Naive B cell (primary cell): ENCODE measurements at regions not wholly inside any gene's neighbourhood (a gene's known extent, or its start where the extent isn't known, plus 50 kb on each side); places are given as distances from the start of the nearest gene placed in this dataset.

Experiments
- ATAC-seq, 2 donors: fragments of 150-1000 bp; cut with Tn5 transposase; 2 replicates each; pipeline ENCODE4 v1.10.0; 2021; ENCODE audit warnings: low read depth in 2 of 2, mild to moderate bottlenecking in 2 of 2, moderate library complexity in 2 of 2
- DNase-seq: peaks from one replicate; pipeline ENCODE4 v3.0.0; 2022
- H3K27ac Mint-ChIP-seq, 6 donors: one replicate each; pipeline ENCODE4 v1.8.0; 2020 to 2022; ENCODE audit warnings: mild to moderate bottlenecking in 6 of 6, mixed read lengths in 6 of 6, moderate library complexity in 5 of 6, inconsistent platforms in 2 of 6
- H3K27me3 Mint-ChIP-seq, 3 donors: one replicate each; pipeline ENCODE4 v1.8.0; 2021 to 2022; ENCODE audit warnings: mixed read lengths in 3 of 3, mild to moderate bottlenecking in 1 of 3
- H3K36me3 Mint-ChIP-seq, 2 donors: one replicate each; pipeline ENCODE4 v1.8.0; 2020 to 2022; ENCODE audit warnings: mixed read lengths in 2 of 2, inconsistent platforms in 1 of 2, mild to moderate bottlenecking in 1 of 2
- H3K4me1 Mint-ChIP-seq, 3 donors: one replicate each; pipeline ENCODE4 v1.8.0; 2020 to 2022; ENCODE audit warnings: mixed read lengths in 3 of 3, inconsistent platforms in 1 of 3, mild to moderate bottlenecking in 1 of 3, moderate library complexity in 1 of 3
- H3K4me3 Mint-ChIP-seq, 8 donors: one replicate each; pipeline ENCODE4 v1.8.0; 2020 to 2022; ENCODE audit warnings: mild to moderate bottlenecking in 8 of 8, mixed read lengths in 8 of 8, moderate library complexity in 8 of 8, inconsistent platforms in 2 of 8
- H3K9me3 Mint-ChIP-seq, 7 donors: one replicate each; pipeline ENCODE4 v1.8.0; 2020 to 2022; ENCODE audit warnings: mixed read lengths in 7 of 7, mild to moderate bottlenecking in 5 of 7, inconsistent platforms in 2 of 7, moderate library complexity in 1 of 7

GRCh38 chr20:22471156-22471836 lies 113.1 kb downstream of the FOXA2 start:
- H3K9me3 Mint-ChIP-seq: peaks cover 5 to 16% (median 8%) of the 10 kb centered on the region in 7 donors
- peaks cover 0 to 8% of the 10 kb centered on the region in 2 donors for H3K36me3 Mint-ChIP-seq
- no peaks in the 10 kb centered on the region for H3K4me1 Mint-ChIP-seq
- no peak overlapping the region for H3K4me3 Mint-ChIP-seq
- ATAC-seq (no peak), DNase-seq (no peak)
- H3K27ac Mint-ChIP-seq: no peak overlapping the region
- H3K27me3 Mint-ChIP-seq: peaks cover 2 to 16% (median 13%) of the 10 kb centered on the region in 3 donors

DNA sequence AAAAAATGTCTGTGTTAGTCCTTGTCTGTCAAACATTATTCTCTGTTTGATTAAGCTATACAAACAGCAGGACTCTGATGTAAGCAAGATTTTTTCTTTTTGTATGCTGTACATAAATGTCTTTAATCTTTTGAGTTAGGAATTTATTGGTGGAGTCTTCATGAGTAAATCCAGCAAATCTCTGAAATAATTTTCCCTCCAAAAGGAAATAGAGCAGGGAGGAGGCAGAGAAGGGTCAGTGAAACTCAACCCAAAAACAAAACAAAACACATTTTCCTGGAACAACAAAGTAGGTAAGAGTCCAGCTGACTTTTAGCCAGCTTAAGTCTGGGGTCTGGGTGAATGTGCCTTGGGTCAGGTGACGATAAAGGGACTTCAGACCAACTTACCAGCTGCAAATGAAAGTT lies 113.7 kb downstream of the FOXA2 start:
- H3K4me3 Mint-ChIP-seq: no peak overlapping the region
- no peak for DNase-seq
- H3K9me3 Mint-ChIP-seq: peaks cover 5 to 15% (median 8%) of the 10 kb centered on the region in 7 donors
- H3K36me3 Mint-ChIP-seq: peaks cover 0 to 8% of the 10 kb centered on the region in 2 donors
- H3K27ac Mint-ChIP-seq: no peak overlapping the region
- ATAC-seq: no peak
- peaks cover 0 to 21% (median 13%) of the 10 kb centered on the region in 3 donors for H3K27me3 Mint-ChIP-seq
- H3K4me1 Mint-ChIP-seq: no peaks in the 10 kb centered on the region

- Mint-ChIP-seq H3K9me3 (peaks cover 0 to under 1% (median 0%) of the 10 kb centered on the region in 7 donors), H3K27me3 (peaks cover 22 to 41% (median 35%) of the 10 kb centered on the region in 3 donors), H3K36me3 (no peaks in the 10 kb centered on the region), H3K4me1 (no peaks in the 10 kb centered on the region), H3K4me3 (no peak overlapping the region), H3K27ac (no peak overlapping the region)
- ATAC-seq (no peak), DNase-seq (no peak)
Observed at GRCh38 chr20:22466447-22467171, 117.8 kb downstream of the FOXA2 start.

GRCh38 chr20:22465622-22466446 lies 118.5 kb downstream of the FOXA2 start:
- H3K4me3 Mint-ChIP-seq: no peak overlapping the region
- no peaks in the 10 kb centered on the region for H3K4me1 Mint-ChIP-seq
- peaks cover 25 to 46% (median 37%) of the 10 kb centered on the region in 3 donors for H3K27me3 Mint-ChIP-seq
- H3K27ac Mint-ChIP-seq: no peak overlapping the region
- H3K36me3 Mint-ChIP-seq: no peaks in the 10 kb centered on the region
- DNase-seq (no peak), ATAC-seq (no peak)
- H3K9me3 Mint-ChIP-seq: no peaks in the 10 kb centered on the region

DNA sequence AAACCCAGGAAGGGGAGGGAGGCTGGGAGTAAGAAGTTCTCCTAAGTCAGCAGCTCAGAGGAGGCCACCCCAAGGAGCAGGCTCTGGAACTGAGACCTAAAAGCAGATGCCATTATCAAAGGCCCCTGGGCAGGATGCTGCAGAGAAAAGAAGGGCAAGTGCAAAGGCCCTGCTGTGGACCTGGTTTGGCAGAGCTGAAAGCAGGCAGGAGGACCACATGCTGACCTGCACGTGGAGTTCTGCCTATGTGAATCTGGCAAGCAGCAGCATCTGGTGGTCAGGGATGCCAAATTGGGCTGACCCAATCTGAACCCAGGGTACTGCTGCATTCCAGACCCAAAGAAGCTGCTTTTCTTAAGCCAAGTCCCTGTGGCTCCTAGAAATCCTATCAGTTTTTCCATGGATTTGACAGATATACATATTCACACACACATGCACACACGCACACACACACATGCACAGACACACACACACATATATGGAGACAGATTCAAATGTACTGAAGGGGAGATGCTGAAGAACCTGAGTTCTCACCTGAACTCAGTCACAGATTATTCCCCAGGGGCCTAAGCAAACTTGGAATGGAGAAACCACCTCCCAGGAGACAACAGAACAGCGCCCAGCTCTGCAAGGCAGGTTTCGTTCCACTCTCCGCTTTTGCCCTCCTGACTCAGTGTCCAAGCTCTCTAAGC lies 119.9 kb downstream of the FOXA2 start:
- ATAC-seq (no peak), DNase-seq (no peak)
- no peaks in the 10 kb centered on the region for H3K4me1 Mint-ChIP-seq
- no peak overlapping the region for H3K4me3 Mint-ChIP-seq
- no peaks in the 10 kb centered on the region for H3K36me3 Mint-ChIP-seq
- peaks cover 27 to 47% (median 37%) of the 10 kb centered on the region in 3 donors for H3K27me3 Mint-ChIP-seq
- H3K27ac Mint-ChIP-seq: no peak overlapping the region
- H3K9me3 Mint-ChIP-seq: no peaks in the 10 kb centered on the region

GRCh38 chr20:22462975-22463914 lies 121.1 kb downstream of the FOXA2 start:
- Mint-ChIP-seq H3K9me3 (no peaks in the 10 kb centered on the region), H3K4me1 (no peaks in the 10 kb centered on the region), H3K36me3 (no peaks in the 10 kb centered on the region), H3K27ac (peak overlapping the region in 1 of 6 donors; percentile 39), H3K4me3 (no peak overlapping the region), H3K27me3 (peaks cover 27 to 50% (median 37%) of the 10 kb centered on the region in 3 donors)
- no peak for ATAC-seq
- DNase-seq: no peak

DNA sequence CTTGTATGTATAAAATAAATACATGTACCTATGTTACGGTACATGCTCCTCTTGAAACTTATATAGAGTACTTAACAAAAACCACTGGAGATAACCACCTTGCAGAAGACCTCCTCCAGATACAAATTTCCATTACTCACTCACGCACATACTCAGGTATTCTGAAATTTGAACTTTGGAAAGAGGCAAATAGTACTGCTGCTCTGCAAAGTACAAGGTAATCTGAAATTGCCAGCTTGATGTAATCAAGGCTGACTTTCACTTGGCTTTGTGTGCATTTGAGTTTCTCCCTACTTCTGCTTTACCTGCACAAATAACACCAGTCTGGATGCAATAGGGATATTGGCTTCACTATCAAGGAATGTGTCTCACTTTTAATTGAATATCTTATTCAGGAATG lies 123.6 kb downstream of the FOXA2 start:
- Mint-ChIP-seq H3K27me3 (peaks cover 35 to 38% (median 37%) of the 10 kb centered on the region in 3 donors), H3K4me3 (no peak overlapping the region)

DNA sequence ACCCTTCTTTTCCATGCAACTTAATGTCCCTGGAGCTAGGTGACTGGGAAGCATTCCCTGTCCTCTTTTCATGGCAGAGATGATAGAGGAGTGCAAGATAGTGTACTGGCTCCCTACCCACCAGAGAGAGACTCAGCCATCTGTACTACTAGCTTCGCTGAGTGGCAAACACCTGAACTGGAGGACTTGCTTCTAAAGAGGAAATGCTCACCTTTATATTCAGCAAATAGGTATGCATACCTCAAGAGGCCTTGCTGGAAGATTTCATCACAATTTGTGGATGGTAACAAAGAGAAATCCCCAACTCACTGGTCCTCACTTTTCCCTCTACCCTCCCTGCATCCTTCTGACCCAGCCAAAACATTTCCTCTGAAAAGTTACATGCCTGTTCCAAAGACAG lies 124.1 kb downstream of the FOXA2 start:
- H3K4me3 Mint-ChIP-seq: no peak overlapping the region
- no peaks in the 10 kb centered on the region for H3K4me1 Mint-ChIP-seq
- no peak for ATAC-seq
- no peaks in the 10 kb centered on the region for H3K36me3 Mint-ChIP-seq
- no peaks in the 10 kb centered on the region for H3K9me3 Mint-ChIP-seq
- DNase-seq: no peak
- peaks cover 31 to 32% (median 32%) of the 10 kb centered on the region in 3 donors for H3K27me3 Mint-ChIP-seq
- no peak overlapping the region for H3K27ac Mint-ChIP-seq

More for the DNA sequence above, 123.6 kb downstream of the FOXA2 start:
- Mint-ChIP-seq H3K27ac (no peak overlapping the region), H3K36me3 (no peaks in the 10 kb centered on the region), H3K9me3 (no peaks in the 10 kb centered on the region), H3K4me1 (no peaks in the 10 kb centered on the region)
- ATAC-seq (no peak), DNase-seq (no peak)

GRCh38 chr20:22459754-22460153 lies 124.6 kb downstream of the FOXA2 start:
- Mint-ChIP-seq H3K4me1 (no peaks in the 10 kb centered on the region), H3K27me3 (peaks cover 27 to 32% (median 28%) of the 10 kb centered on the region in 3 donors), H3K36me3 (no peaks in the 10 kb centered on the region), H3K4me3 (no peak overlapping the region), H3K9me3 (no peaks in the 10 kb centered on the region), H3K27ac (no peak overlapping the region)
- DNase-seq (no peak), ATAC-seq (no peak)

DNA sequence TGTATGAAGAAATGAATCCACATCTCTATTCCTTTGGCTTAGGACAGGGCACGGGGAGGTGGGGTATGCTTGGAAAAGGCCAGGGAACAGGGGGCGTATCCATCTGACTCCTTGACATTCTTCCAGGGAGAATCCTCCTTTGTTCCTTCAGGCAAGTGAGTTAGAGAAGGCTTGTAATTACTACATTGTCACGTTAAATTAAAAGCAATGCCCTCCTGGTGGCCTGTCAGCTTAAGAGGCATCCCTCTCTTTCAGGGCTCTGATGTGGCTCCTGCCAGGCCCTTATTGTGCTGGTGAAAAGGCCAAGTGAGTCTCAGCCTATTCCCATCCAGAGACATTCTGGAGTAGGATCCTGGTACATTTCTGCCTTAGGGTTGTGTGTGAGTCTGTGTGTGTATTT lies 128.3 kb downstream of the FOXA2 start:
- H3K4me1 Mint-ChIP-seq: no peaks in the 10 kb centered on the region
- no peak overlapping the region for H3K4me3 Mint-ChIP-seq
- H3K27me3 Mint-ChIP-seq: peaks cover 12 to 27% (median 27%) of the 10 kb centered on the region in 3 donors
- no peaks in the 10 kb centered on the region for H3K9me3 Mint-ChIP-seq
- no peaks in the 10 kb centered on the region for H3K36me3 Mint-ChIP-seq
- ATAC-seq (no peak), DNase-seq (no peak)
- H3K27ac Mint-ChIP-seq: no peak overlapping the region

DNA sequence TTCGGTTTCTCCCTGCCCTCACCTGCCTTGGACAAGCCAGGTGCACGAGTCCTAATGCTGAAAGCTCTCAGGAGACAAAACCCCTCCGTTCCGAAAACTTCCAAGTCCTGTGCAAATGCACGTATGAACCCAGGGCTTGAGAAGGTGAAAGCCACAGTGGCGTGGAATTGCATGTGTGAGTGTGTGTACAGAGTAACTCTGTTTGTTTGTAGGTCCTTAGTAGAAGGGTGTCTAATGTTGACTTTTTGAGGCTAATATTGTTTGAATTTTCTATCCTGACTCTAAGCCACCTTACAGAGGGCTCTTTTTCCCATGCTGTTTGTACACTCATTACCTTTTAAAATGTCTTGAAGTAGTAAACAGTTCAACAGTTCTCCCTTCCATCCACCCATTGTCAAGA lies 129.1 kb downstream of the FOXA2 start:
- ATAC-seq (no peak), DNase-seq (no peak)
- no peaks in the 10 kb centered on the region for H3K36me3 Mint-ChIP-seq
- H3K4me3 Mint-ChIP-seq: no peak overlapping the region
- H3K27me3 Mint-ChIP-seq: peaks cover 12 to 25% (median 24%) of the 10 kb centered on the region in 3 donors
- no peaks in the 10 kb centered on the region for H3K9me3 Mint-ChIP-seq
- H3K4me1 Mint-ChIP-seq: no peaks in the 10 kb centered on the region
- H3K27ac Mint-ChIP-seq: no peak overlapping the region
